ENCODE measurements at regions not wholly inside any gene's neighbourhood (a gene's known extent, or its start where the extent isn't known, plus 50 kb on each side); places are given as distances from the start of the nearest gene placed in this dataset.

DNA sequence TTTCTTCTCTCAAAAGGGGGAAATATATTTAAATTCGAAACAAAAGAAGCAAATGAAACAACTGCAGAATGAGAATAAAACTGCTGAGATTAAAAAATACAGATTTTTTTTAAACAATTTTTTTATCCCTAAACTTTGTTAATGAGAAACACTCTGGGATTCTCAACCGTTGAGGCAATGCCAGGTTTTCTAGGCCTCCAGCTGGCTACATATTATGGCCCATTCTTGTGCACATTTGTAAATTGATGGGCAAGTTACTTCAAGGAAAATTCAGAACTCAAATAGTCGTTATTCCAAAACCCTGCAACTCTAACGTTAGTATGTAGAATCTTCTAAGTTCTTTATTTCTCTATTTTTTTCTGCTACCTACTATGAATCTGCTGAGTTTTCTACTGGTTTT lies 239.3 kb upstream of the WSCD1 start:
- TF ChIP-seq CREB1 (IDR thresholded peaks at IDR 0.05; ENCODE audit: low read depth), result no peak
- no peak for TF ChIP-seq EGR1 (IDR thresholded peaks at IDR 0.05)
- no peak for TF ChIP-seq FOXM1 (IDR thresholded peaks at IDR 0.05; ENCODE audit: borderline replicate concordance, low read depth)
- no peak for TF ChIP-seq YY1 (IDR thresholded peaks at IDR 0.05; ENCODE audit: low read depth)
- TF ChIP-seq, protein P1, sequence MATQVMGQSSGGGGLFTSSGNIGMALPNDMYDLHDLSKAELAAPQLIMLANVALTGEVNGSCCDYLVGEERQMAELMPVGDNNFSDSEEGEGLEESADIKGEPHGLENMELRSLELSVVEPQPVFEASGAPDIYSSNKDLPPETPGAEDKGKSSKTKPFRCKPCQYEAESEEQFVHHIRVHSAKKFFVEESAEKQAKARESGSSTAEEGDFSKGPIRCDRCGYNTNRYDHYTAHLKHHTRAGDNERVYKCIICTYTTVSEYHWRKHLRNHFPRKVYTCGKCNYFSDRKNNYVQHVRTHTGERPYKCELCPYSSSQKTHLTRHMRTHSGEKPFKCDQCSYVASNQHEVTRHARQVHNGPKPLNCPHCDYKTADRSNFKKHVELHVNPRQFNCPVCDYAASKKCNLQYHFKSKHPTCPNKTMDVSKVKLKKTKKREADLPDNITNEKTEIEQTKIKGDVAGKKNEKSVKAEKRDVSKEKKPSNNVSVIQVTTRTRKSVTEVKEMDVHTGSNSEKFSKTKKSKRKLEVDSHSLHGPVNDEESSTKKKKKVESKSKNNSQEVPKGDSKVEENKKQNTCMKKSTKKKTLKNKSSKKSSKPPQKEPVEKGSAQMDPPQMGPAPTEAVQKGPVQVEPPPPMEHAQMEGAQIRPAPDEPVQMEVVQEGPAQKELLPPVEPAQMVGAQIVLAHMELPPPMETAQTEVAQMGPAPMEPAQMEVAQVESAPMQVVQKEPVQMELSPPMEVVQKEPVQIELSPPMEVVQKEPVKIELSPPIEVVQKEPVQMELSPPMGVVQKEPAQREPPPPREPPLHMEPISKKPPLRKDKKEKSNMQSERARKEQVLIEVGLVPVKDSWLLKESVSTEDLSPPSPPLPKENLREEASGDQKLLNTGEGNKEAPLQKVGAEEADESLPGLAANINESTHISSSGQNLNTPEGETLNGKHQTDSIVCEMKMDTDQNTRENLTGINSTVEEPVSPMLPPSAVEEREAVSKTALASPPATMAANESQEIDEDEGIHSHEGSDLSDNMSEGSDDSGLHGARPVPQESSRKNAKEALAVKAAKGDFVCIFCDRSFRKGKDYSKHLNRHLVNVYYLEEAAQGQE (IDR thresholded peaks at IDR 0.05; ENCODE audit: low read depth), result no peak
- no peak for TF ChIP-seq TCF12 (IDR thresholded peaks at IDR 0.05; ENCODE audit: low read depth)
- no peak for TF ChIP-seq NFIC (IDR thresholded peaks at IDR 0.05)
- TF ChIP-seq, protein P2, sequence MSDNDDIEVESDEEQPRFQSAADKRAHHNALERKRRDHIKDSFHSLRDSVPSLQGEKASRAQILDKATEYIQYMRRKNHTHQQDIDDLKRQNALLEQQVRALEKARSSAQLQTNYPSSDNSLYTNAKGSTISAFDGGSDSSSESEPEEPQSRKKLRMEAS (IDR thresholded peaks at IDR 0.05), result no peak
- TF ChIP-seq, protein P3, sequence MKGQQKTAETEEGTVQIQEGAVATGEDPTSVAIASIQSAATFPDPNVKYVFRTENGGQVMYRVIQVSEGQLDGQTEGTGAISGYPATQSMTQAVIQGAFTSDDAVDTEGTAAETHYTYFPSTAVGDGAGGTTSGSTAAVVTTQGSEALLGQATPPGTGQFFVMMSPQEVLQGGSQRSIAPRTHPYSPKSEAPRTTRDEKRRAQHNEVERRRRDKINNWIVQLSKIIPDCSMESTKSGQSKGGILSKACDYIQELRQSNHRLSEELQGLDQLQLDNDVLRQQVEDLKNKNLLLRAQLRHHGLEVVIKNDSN (IDR thresholded peaks at IDR 0.05), result no peak
- TF ChIP-seq TEAD4 (IDR thresholded peaks at IDR 0.05), result no peak
- TF ChIP-seq TAF1 (IDR thresholded peaks at IDR 0.05; ENCODE audit: low read depth), result no peak
- TF ChIP-seq CEBPB (IDR thresholded peaks at IDR 0.05), result no peak
- TF ChIP-seq EP300 (IDR thresholded peaks at IDR 0.05; ENCODE audit: borderline replicate concordance), result no peak

DNA sequence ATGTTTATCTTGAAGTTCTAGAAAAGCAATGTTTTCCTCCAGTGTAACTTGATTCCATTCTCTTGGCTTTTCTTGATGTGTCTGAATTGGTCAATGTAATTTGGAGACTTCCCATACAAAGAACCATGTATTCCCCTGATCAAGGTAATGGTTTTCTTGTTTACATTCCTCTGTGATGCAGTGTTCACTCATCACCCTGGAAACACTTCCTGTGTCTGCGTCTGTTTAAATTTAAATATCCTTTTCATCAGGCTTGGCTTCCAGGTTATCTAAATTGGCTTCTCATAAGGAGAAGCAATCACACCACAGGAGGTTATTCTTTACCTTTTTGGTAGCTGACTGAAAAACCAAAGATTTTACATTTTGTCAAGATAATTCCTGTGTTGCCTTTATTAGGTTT lies 237.3 kb upstream of the WSCD1 start:
- TF ChIP-seq FOXM1 (IDR thresholded peaks at IDR 0.05; ENCODE audit: borderline replicate concordance, low read depth) (no peak), TCF12 (IDR thresholded peaks at IDR 0.05; ENCODE audit: low read depth) (no peak), EGR1 (IDR thresholded peaks at IDR 0.05) (no peak), TAF1 (IDR thresholded peaks at IDR 0.05; ENCODE audit: low read depth) (no peak)
- TF ChIP-seq, protein P1 (IDR thresholded peaks at IDR 0.05; ENCODE audit: low read depth), result no peak

DNA sequence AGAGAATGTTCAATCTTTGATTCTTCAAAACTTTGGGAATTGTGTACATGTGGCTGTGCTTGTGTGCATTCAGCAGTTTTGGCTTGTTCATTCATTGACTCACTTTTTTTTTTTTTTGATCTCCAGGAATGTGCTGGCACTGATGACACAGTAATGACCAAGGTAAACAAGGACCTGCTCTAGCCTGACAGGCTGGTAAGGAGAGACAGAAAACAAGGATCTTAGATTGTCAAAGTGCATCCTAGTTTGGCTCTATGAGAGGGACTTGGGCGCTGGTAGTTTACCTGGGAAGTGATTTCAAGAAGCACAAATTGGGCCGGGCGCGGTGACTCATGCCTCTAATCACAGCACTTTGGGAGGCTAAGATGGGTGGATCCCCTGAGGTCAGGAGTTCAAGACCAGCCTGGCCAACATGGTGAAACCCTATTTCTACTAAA lies 233.1 kb upstream of the WSCD1 start:
- TF ChIP-seq YY1 (IDR thresholded peaks at IDR 0.05; ENCODE audit: low read depth) (no peak), CEBPB (IDR thresholded peaks at IDR 0.05) (no peak), EGR1 (IDR thresholded peaks at IDR 0.05) (no peak), FOXM1 (IDR thresholded peaks at IDR 0.05; ENCODE audit: borderline replicate concordance, low read depth) (no peak), ZBTB7A (IDR thresholded peaks at IDR 0.05; ENCODE audit: low read depth) (no peak), TAF1 (IDR thresholded peaks at IDR 0.05; ENCODE audit: low read depth) (no peak)
- TF ChIP-seq, protein P3 (IDR thresholded peaks at IDR 0.05), result no peak

DNA sequence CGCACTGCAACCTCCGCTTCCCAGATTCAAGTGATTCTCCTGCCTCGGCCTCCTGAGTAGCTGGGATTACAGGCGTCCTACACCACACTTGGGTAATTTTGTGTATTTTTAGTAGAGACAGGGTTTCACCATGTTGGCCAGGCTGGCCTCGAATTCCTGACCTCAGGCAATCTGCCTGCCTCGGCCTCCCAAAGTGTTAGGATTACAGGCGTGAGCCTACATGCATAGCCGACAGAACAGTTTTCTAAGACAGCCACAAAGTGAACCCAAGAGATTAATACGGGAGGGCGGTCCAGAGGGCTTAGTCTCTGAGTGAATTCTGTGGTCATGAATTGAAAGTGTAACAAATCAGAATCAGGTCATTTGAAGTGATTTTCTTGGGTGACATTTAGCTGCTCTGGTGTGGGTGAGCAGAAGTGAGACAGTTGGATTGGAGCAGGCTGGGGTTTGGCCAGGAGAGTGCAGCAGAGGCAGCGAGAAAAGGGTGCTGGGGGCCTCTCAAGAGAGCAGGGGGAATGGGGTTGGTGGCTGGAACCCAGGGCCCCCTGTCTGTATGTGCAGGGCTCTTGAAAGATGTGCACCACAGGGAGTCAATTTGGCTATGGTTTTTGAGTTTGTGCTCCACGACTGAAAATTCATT lies 231.4 kb upstream of the WSCD1 start:
- TF ChIP-seq ZBTB7A (IDR thresholded peaks at IDR 0.05; ENCODE audit: low read depth), result no peak
- TF ChIP-seq NFIC (IDR thresholded peaks at IDR 0.05), result no peak
- TF ChIP-seq FOXM1 (IDR thresholded peaks at IDR 0.05; ENCODE audit: borderline replicate concordance, low read depth), result no peak
- TF ChIP-seq TEAD4 (IDR thresholded peaks at IDR 0.05), result no peak
- TF ChIP-seq, protein P3 (IDR thresholded peaks at IDR 0.05), result no peak
- no peak for TF ChIP-seq RAD21 (IDR thresholded peaks at IDR 0.05; ENCODE audit: low read depth)
- TF ChIP-seq CREB1 (IDR thresholded peaks at IDR 0.05; ENCODE audit: low read depth), result no peak
- TF ChIP-seq, protein P1 (IDR thresholded peaks at IDR 0.05; ENCODE audit: low read depth), result no peak
- TF ChIP-seq TCF12 (IDR thresholded peaks at IDR 0.05; ENCODE audit: low read depth), result no peak
- TF ChIP-seq EP300 (IDR thresholded peaks at IDR 0.05; ENCODE audit: borderline replicate concordance), result no peak
- TF ChIP-seq, protein P2 (IDR thresholded peaks at IDR 0.05), result no peak
- TF ChIP-seq YY1 (IDR thresholded peaks at IDR 0.05; ENCODE audit: low read depth), result no peak
- TF ChIP-seq CEBPB (IDR thresholded peaks at IDR 0.05), result no peak
- no peak for TF ChIP-seq TAF1 (IDR thresholded peaks at IDR 0.05; ENCODE audit: low read depth)
- no peak for TF ChIP-seq EGR1 (IDR thresholded peaks at IDR 0.05)

Data from Ishikawa (cell line).